Chondrocyte (in vitro differentiated cells): ENCODE measurements at regions not wholly inside any gene's neighbourhood (a gene's known extent, or its start where the extent isn't known, plus 50 kb on each side); places are given as distances from the start of the nearest gene placed in this dataset.

ENCODE experiments used
- DNase-seq: peaks from one replicate; pipeline ENCODE4 v3.0.0; 2021; ENCODE audit warnings: mixed read lengths, low spot score
- H3K27ac Mint-ChIP-seq: one replicate; pipeline ENCODE4 v1.8.0; 2021; ENCODE audit warnings: mild to moderate bottlenecking, moderate library complexity, mixed read lengths; ENCODE audit not compliant: unreplicated experiment
- H3K27me3 Mint-ChIP-seq: 2 replicates; pipeline ENCODE4 v1.8.0; 2021; ENCODE audit warnings: low read depth, mixed read lengths
- H3K36me3 Mint-ChIP-seq: 2 replicates; pipeline ENCODE4 v1.8.0; 2021; ENCODE audit warnings: low read depth, mixed read lengths
- H3K4me1 Mint-ChIP-seq: 2 replicates; pipeline ENCODE4 v1.8.0; 2021; ENCODE audit warnings: low read depth, mild to moderate bottlenecking, mixed read lengths
- H3K4me3 Mint-ChIP-seq: one replicate; pipeline ENCODE4 v1.8.0; 2021; ENCODE audit warnings: mild to moderate bottlenecking, moderate library complexity, mixed read lengths; ENCODE audit not compliant: unreplicated experiment
- H3K9me3 Mint-ChIP-seq: 2 replicates; pipeline ENCODE4 v1.8.0; 2021; ENCODE audit warnings: low read depth, mixed read lengths
- CTCF ChIP-seq: fragments of 200-600 bp; sonication (generic); IDR thresholded peaks from 2 replicates; pipeline ENCODE4 v1.5.0; 2021; ENCODE audit warnings: antibody characterized with exemption, mild to moderate bottlenecking, moderate library complexity

GRCh38 chr6:153207617-153208016 lies 76.5 kb upstream of the RGS17 start:
- no peak overlapping the region for H3K4me3 Mint-ChIP-seq
- no peak for DNase-seq
- no peaks in the 10 kb centered on the region for H3K9me3 Mint-ChIP-seq
- no peak overlapping the region for H3K27ac Mint-ChIP-seq
- H3K4me1 Mint-ChIP-seq = peaks cover 9% of the 10 kb centered on the region
- H3K36me3 Mint-ChIP-seq = no peaks in the 10 kb centered on the region
- TF ChIP-seq CTCF = no peak
- peaks cover 8% of the 10 kb centered on the region for H3K27me3 Mint-ChIP-seq

DNA sequence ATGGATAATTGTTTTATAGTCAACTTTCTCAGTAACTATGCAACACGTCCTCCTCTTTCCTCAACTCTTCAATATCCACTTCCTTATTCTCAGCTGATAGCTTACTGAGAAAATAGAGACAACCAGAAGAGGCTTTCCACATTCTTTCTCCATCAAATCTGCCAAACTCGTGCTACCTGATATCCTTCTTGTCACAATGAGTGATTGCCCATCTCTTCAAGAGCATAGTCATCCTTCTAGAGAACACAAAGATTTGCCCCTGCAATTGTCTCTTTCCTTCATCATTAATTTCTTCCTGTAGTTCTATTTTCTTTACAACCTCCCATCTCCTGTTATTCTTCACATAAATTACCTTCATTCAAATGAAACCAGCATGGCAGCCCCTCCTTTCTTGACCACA lies 75.9 kb upstream of the RGS17 start:
- DNase-seq = no peak
- Mint-ChIP-seq H3K4me3 (no peak overlapping the region), H3K36me3 (no peaks in the 10 kb centered on the region), H3K9me3 (no peaks in the 10 kb centered on the region), H3K27me3 (peaks cover 9% of the 10 kb centered on the region), H3K4me1 (peaks cover 9% of the 10 kb centered on the region), H3K27ac (no peak overlapping the region)
- TF ChIP-seq CTCF = no peak

GRCh38 chr6:153192943-153193885 lies 62.1 kb upstream of the RGS17 start:
- Mint-ChIP-seq H3K36me3 (no peaks in the 10 kb centered on the region), H3K9me3 (no peaks in the 10 kb centered on the region), H3K4me1 (no peaks in the 10 kb centered on the region), H3K27ac (no peak overlapping the region), H3K27me3 (peaks cover 14% of the 10 kb centered on the region), H3K4me3 (no peak overlapping the region)
- no peak for TF ChIP-seq CTCF
- DNase-seq = no peak

DNA sequence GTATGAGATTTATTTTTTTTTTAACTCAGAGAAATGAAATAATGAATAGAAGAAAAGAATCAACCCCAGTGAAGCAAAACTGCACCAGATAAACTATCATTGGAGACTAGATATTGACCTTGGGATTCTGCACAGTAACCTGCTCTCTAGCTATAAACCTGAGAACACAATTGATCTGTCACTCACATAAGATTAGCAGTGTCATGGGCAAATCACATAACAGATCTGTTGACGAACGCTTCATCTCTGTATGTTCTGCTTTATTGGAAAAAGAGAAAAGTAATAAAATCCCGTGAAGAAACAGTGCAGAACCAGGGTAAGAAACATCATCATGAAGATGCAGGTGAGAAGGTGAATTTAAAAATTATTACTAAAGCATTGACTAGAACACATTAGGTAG lies 52.8 kb upstream of the RGS17 start:
- Mint-ChIP-seq H3K27ac (no peak overlapping the region), H3K27me3 (peaks cover 17% of the 10 kb centered on the region), H3K4me1 (no peaks in the 10 kb centered on the region), H3K36me3 (no peaks in the 10 kb centered on the region), H3K9me3 (peaks cover 9% of the 10 kb centered on the region), H3K4me3 (no peak overlapping the region)
- TF ChIP-seq CTCF = no peak
- DNase-seq = no peak
